ENCODE measurements at regions not wholly inside any gene's neighbourhood (a gene's known extent, or its start where the extent isn't known, plus 50 kb on each side); places are given as distances from the start of the nearest gene placed in this dataset.

DNA sequence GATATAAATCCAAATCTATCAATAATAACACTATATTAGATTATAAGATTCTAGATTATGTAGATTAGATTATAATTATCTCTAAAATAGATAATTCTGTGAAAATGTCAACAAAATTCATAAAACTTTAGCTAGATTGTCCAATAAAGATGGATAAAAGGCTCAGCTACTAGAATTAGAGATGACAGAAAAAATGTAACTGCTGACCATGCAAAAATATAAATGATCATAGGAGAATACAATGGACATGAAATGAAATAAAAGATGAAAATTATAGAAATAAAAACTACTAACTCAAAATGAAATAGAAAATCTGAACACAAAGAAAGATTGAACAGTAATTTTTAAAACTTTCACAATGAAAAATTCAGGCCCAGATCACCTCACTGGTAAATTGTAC, 1332.1 kb upstream of the CELF2 start:
- in situ Hi-C loops (cut with MboI; ENCODE audit: low pct_unique_long_range_greater_than_20kb, low sequenced_read_pairs, unreplicated experiment): no loop called here
- TF ChIP-seq CTCF (IDR thresholded peaks at IDR 0.05; ENCODE audit: extremely low read depth, insufficient read depth, missing control alignments): no peak

GRCh38 chr10:9688711-9689110, 1329.0 kb upstream of the CELF2 start:
- no peak for DNase-seq (ENCODE audit: low spot score)
- in situ Hi-C loops (cut with MboI; ENCODE audit: low pct_unique_long_range_greater_than_20kb, low sequenced_read_pairs, unreplicated experiment): no loop called here
- no peak for TF ChIP-seq CTCF (IDR thresholded peaks at IDR 0.05; ENCODE audit: extremely low read depth, insufficient read depth, missing control alignments)

More for the DNA sequence above, 1332.1 kb upstream of the CELF2 start:
- DNase-seq (ENCODE audit: low spot score): no peak

DNA sequence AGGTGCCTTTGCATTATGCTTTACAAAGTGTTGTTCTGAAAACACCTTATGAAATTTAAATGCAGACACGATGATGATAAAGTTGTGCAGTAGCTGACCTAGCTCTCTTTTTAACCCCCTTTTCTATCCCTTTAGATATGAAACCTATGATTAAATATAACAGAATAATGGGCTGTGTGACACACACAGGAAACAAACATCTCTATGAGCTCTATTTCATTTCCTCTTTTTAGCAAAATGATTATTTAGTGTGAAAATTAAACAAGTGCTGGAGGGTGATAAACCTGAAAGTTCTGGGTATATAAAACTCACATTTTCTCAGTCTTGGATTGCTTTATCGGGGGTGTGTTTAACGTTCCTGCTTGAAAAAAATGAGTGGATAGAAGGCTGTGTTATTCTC, 1310.5 kb upstream of the CELF2 start:
- no peak for DNase-seq (ENCODE audit: low spot score)
- in situ Hi-C loops (cut with MboI; ENCODE audit: low pct_unique_long_range_greater_than_20kb, low sequenced_read_pairs, unreplicated experiment): no loop called here
- TF ChIP-seq CTCF (IDR thresholded peaks at IDR 0.05; ENCODE audit: extremely low read depth, insufficient read depth, missing control alignments): no peak

GRCh38 chr10:9709849-9710248, 1307.8 kb upstream of the CELF2 start:
- TF ChIP-seq CTCF (IDR thresholded peaks at IDR 0.05; ENCODE audit: extremely low read depth, insufficient read depth, missing control alignments): no peak
- in situ Hi-C loops (cut with MboI; ENCODE audit: low pct_unique_long_range_greater_than_20kb, low sequenced_read_pairs, unreplicated experiment): no loop called here

GRCh38 chr10:9712393-9712792, 1305.3 kb upstream of the CELF2 start:
- in situ Hi-C loops (cut with MboI; ENCODE audit: low pct_unique_long_range_greater_than_20kb, low sequenced_read_pairs, unreplicated experiment): no loop called here
- no peak for TF ChIP-seq CTCF (IDR thresholded peaks at IDR 0.05; ENCODE audit: extremely low read depth, insufficient read depth, missing control alignments)
- DNase-seq (ENCODE audit: low spot score): no peak

More at GRCh38 chr10:9709849-9710248, 1307.8 kb upstream of the CELF2 start:
- DNase-seq (ENCODE audit: low spot score): no peak

DNA sequence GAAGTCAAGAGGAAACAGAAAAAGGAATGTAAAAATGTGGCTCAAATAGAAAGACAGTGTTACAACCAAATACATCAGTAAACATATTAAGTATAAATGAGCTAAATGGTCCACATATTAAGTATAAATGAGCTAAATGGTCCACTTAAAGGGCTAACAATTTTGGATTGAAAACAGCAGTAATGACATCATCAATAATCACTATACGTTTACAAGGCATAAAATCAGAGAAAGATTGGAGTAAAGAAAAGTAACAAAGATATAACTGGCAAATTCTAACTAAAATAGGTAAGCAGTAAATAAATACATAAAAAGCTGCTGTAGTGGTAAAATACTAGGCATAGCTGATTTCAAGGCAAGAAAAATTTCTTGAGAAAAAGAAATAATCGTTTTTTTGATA, 1298.4 kb upstream of the CELF2 start:
- TF ChIP-seq CTCF (IDR thresholded peaks at IDR 0.05; ENCODE audit: extremely low read depth, insufficient read depth, missing control alignments): no peak
- no peak for DNase-seq (ENCODE audit: low spot score)
- in situ Hi-C loops (cut with MboI; ENCODE audit: low pct_unique_long_range_greater_than_20kb, low sequenced_read_pairs, unreplicated experiment): no loop called here

DNA sequence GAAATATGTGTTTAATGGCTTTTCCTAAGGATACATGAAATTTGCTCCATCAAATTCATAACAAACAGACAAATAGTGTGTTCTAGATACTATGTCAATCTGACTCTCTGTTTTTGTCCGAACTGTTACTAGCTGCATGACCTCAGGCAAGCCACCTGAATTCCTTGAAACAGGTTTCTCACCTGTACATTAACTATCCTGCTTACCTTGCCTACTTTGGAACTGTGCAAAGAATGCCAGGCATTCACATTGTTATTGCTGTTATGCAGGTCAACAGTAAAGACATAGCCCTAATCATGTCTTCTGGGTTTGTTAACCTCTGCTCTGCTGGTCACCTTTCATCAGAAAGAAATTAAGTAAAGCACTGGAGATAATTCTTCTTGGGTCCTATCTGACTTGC, 1283.9 kb upstream of the CELF2 start:
- no peak for TF ChIP-seq CTCF (IDR thresholded peaks at IDR 0.05; ENCODE audit: extremely low read depth, insufficient read depth, missing control alignments)
- in situ Hi-C loops (cut with MboI; ENCODE audit: low pct_unique_long_range_greater_than_20kb, low sequenced_read_pairs, unreplicated experiment): no loop called here
- no peak for DNase-seq (ENCODE audit: low spot score)

Data from GM13977 (cell line).